ENCODE measurements at regions not wholly inside any gene's neighbourhood (a gene's known extent, or its start where the extent isn't known, plus 50 kb on each side); places are given as distances from the start of the nearest gene placed in this dataset.
"Not testable (repeated sequence)": the region's sequence is repeated elsewhere in the genome, so short reads cannot be mapped to it uniquely, and the experiment has no call there.

GRCh38 chr6:119799596-119800509 lies 450.3 kb upstream of the MAN1A1 start:
- DNase-seq (ENCODE audit: low spot score) = no peak

GRCh38 chr6:119791736-119792135 lies 442.2 kb upstream of the MAN1A1 start:
- DNase-seq (ENCODE audit: low spot score) = no peak

GRCh38 chr6:119781365-119781764 lies 431.8 kb upstream of the MAN1A1 start:
- DNase-seq (ENCODE audit: low spot score) = no peak

GRCh38 chr6:119768201-119768600 lies 418.6 kb upstream of the MAN1A1 start:
- no peak for DNase-seq (ENCODE audit: low spot score)

- DNase-seq (ENCODE audit: low spot score) = no peak
These were observed 415.5 kb upstream of the MAN1A1 start for GRCh38 chr6:119764927-119765681.

- DNase-seq (ENCODE audit: low spot score) = no peak
These were observed 410.5 kb upstream of the MAN1A1 start for GRCh38 chr6:119760046-119760445.

- DNase-seq (ENCODE audit: low spot score) = no peak
These were observed 408.8 kb upstream of the MAN1A1 start for GRCh38 chr6:119758385-119758784.

- no peak for DNase-seq (ENCODE audit: low spot score)
These were observed 407.9 kb upstream of the MAN1A1 start for GRCh38 chr6:119757467-119757866.

- DNase-seq (ENCODE audit: low spot score) = no peak
These were observed 399.8 kb upstream of the MAN1A1 start for GRCh38 chr6:119749335-119749734.

- not testable (repeated sequence) for DNase-seq (ENCODE audit: low spot score)
These were observed 399.0 kb upstream of the MAN1A1 start for GRCh38 chr6:119748535-119748934.

- peak; percentile 8 for DNase-seq (ENCODE audit: low spot score)
These were observed 392.7 kb upstream of the MAN1A1 start for GRCh38 chr6:119742188-119742803.

- no peak for DNase-seq (ENCODE audit: low spot score)
These were observed 390.2 kb upstream of the MAN1A1 start for GRCh38 chr6:119739769-119740168.

- no peak for DNase-seq (ENCODE audit: low spot score)
These were observed 388.9 kb upstream of the MAN1A1 start for GRCh38 chr6:119738425-119738824.

GRCh38 chr6:119736296-119737021 lies 386.9 kb upstream of the MAN1A1 start:
- DNase-seq (ENCODE audit: low spot score) = no peak

- DNase-seq (ENCODE audit: low spot score) = no peak
These were observed 386.0 kb upstream of the MAN1A1 start for GRCh38 chr6:119735530-119735929.

- no peak for DNase-seq (ENCODE audit: low spot score)
These were observed 384.7 kb upstream of the MAN1A1 start for GRCh38 chr6:119734227-119734626.

GRCh38 chr6:119728935-119729334 lies 379.4 kb upstream of the MAN1A1 start:
- no peak for DNase-seq (ENCODE audit: low spot score)

GRCh38 chr6:119728220-119728750 lies 378.7 kb upstream of the MAN1A1 start:
- no peak for DNase-seq (ENCODE audit: low spot score)

GRCh38 chr6:119727504-119728219 lies 378.1 kb upstream of the MAN1A1 start:
- no peak for DNase-seq (ENCODE audit: low spot score)

GRCh38 chr6:119726912-119727311 lies 377.4 kb upstream of the MAN1A1 start:
- DNase-seq (ENCODE audit: low spot score) = not testable (repeated sequence)

- no peak for DNase-seq (ENCODE audit: low spot score)
These were observed 376.5 kb upstream of the MAN1A1 start for GRCh38 chr6:119726086-119726485.

All from germinal center (tissue), 1 donor.